T47D (cell line): ENCODE measurements at regions not wholly inside any gene's neighbourhood (a gene's known extent, or its start where the extent isn't known, plus 50 kb on each side); places are given as distances from the start of the nearest gene placed in this dataset.

Source experiments
- DNase-seq, 2 experiments: peaks; one replicate each; pipeline versions ENCODE4 v3.0.0 to v3.0.0-alpha.2; 2011 to 2012; ENCODE audit warnings: low read depth in 1 of 2, low spot score in 1 of 2
- JUND ChIP-seq: IDR thresholded peaks from 2 replicates; pipeline ENCODE4 v1.6.1; 2012; ENCODE audit warnings: low read depth
- in situ Hi-C: cut with HindIII; loops from 2 replicates; pipeline ENCODE4 v1.10.0; 2016; ENCODE audit warnings: low sequenced_read_pairs, low pct_unique_long_range_greater_than_20kb

DNA sequence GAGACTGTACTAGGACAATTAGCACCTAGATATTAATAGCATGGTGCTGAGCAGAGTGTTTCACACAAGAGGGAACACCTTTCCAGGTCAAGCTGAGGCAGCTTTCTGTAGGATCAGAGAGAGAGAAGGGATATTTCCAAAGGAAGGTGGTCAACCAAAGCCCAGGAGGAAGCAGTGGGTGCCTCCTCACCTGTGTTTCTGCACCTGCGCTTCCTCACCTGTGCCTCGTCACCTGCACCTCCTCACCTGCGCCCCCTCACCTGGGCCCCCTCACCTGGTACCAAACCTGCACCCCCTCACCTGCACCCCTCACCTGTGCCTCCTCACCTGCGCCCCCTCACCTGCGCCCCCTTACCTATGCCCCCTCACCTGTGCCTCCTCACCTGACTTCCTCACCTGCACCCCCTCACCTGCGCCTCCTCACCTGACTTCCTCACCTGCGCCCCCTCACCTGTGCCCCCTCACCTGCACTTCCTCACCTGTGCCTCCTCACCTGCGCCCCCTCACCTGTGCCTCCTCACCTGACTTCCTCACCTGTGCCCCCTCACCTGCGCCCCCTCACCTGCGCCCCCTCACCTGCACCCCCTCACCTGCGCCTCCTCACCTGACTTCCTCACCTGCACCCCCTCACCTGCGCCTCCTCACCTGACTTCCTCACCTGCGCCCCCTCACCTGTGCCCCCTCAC, 67.9 kb downstream of the TTLL2 start:
- in situ Hi-C loops, result no loop called here
- TF ChIP-seq JUND, result no peak
- DNase-seq, result no peak

DNA sequence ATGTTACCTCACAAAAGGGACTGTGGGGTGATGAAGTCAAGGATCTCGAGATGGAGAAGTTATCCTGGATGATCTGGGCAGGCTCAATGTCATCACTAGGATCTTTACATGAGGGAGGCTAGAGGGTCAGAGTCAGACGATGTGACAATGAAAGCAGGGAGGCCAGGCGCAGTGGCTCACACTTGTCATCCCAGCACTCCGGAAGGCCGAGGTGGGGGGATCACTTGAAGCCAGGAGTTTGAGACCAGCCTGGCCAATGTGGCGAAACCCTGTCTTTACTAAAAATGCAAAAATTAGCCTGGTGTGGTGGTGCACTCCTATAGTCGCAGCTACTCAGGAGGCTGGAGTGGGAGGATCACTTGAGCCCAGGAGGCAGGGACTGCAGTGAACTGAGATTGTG, 68.8 kb downstream of the TTLL2 start:
- no peak for TF ChIP-seq JUND
- in situ Hi-C loops, result no loop called here
- no peak for DNase-seq

DNA sequence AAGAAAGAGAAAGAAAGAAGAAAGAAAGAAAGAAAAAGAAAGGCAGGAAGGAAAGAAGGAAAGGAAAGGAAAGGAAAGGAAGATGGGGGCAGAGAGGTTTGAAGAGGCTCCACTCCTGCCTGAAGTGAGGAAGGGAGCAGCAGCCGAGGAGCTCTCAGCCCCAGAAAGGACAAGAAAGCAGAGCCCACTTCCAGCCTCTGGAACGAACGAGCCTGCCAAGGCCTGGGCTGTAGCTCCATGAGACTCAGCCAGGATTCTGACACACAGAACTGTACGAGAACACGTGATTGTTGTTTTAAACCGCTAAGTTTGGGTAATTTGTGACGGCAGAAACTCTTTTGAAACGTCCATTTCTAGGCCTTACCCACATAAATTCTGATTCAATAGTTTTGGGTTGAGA, 69.5 kb downstream of the TTLL2 start:
- DNase-seq, result no peak
- in situ Hi-C loops, result no loop called here
- no peak for TF ChIP-seq JUND

DNA sequence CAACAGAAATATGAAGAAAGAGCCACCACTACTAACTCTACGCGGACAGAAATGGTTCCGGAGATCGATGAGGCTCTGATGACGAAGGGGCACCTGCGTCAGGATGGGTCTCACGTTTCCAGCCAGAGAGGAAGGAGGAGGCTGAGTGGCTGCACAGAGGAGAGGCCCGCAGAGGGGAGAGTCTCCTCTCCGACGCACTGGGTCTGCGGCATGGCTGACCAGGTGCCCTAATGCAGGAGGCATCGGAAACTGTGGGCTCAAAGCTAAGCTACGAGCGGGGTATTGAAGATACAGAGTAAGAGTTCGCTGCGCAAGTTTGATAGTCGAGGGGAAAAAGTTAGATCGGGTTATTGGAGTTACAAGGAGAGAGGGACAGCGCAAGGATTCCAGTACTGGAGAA, 69.9 kb downstream of the TTLL2 start:
- no peak for TF ChIP-seq JUND
- no peak for DNase-seq
- in situ Hi-C loops, result no loop called here

DNA sequence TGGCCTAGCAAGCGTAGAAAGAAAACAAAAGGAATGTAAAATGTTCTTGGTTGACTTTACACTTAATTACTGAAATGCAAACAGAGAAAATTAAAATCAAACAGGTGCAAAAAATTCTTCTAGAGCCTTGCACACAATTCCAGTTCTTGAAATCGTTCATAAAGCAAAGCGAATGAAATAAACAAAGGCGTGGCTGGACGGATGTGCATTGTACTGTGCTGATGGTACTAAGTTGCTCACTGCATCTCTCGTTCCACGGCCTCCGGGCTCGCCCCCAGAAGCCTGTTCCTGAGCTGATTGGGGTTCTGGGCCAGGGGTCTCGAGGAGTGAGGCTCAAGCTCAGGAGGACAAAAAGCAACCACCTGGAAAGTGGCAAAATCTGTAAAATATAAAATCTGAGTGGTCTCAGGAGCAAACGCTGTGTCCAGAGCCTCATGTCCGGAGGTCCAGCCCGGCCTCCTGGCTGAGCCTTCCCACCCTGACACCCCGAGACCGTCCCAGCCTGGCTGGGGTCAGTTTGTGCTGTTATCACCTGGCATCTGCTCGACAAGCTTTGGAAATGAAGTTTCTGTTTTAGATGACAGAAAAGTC, 71.3 kb downstream of the TTLL2 start:
- no peak for TF ChIP-seq JUND
- DNase-seq, result no peak
- in situ Hi-C loops, result no loop called here

DNA sequence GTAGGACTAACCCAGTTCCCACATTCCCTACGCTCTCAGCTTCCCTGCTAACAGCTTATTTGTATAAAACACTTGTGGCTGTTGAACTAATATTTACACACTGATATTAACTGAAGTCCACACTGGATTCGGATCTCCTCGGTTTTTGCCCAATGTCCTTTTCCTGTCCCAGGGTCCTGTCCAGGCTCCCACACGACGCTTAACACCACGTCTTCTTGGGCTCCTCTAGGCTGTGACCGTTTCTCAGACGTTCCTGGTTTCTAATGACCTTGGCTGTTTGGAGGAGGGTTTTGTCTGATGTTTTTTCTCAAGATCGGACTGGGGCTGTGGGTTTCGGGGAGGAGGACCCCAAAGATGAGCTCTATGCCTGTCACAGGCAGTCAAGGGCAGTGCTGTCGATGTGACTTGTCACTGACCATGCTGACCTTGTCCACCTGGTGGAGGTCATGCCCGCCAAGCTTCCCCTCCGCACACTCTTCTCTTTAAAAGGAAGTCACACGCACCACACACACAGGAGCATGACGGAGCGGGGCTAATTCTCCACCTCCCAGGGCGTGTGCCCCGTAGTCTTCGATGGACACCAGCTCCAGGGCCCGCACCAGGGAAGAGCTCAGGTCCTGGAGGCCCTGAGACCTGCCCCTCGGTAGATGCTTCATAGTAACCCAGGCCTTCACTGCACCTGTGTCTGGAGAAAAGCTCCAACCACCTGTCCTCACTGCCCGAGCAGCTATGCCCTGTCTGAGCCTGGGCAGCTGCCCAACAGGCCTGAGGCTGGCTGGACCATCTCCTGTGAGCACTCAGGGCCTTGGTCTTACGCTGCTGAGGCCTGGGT, 72.0 kb downstream of the TTLL2 start:
- in situ Hi-C loops, result no loop called here
- DNase-seq, result peak in 1 of 2 experiments; percentile 2

DNA sequence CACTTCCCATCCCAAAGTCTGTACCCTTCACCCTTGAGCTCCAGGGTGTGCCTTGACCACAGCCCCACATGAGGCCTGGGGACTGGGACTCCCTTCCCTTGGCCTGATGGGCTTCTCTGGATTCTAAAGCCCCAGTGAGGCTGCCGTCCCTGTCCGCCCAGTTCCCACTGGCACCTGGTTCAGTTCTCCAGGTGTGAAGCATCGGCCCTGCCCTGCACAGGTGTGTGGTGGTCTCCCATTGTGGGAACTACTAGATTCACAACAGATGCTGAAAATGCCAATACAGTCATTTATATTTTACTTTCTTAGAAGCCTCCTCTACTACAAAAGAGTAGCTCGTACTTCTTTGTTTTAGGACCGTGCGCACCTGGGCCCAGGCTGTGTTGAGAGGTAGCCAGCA, 72.8 kb downstream of the TTLL2 start:
- no peak for DNase-seq
- in situ Hi-C loops, result no loop called here
- TF ChIP-seq JUND, result no peak

More for the DNA sequence above, 72.0 kb downstream of the TTLL2 start:
- no peak for TF ChIP-seq JUND

DNA sequence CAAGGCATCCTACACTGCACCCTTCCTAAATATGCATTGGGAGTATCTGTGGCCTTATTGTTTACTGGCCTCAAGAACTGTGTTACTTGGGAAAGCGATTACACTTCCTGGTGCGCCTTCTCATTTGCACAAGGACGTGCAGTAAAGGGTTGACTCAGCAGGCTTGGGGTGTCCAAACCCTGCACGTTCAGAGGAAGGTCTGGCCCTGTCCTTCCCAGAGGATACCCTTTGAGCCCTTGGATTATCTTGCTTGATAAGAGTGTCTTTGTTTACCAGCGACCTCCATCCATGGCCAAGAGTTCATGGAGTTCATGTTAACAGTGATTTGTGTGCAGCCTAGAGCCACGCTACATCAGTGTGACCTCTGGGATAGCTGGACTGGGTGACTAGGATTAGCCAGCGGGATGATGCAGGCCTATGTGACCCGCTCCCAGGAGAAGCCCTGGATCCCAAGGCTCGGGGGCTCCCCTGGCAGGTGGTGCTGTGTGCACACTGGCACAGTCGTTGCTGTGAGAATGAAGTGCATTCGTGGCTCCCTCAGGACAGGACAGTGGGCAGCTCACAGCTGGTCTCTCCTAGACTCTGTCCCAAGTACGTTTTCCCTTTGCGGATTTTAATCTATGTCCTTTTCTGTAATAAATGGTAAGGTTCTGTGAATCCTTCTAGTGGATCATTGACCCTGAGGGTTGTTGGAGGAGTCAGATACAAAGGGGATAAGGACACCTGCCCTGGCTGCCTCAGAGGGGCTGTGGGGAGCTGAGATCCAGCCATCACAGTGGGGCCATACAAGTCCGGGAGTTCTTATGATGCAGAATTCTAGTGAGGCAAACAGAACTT, 73.5 kb downstream of the TTLL2 start:
- no peak for DNase-seq
- in situ Hi-C loops, result no loop called here
- TF ChIP-seq JUND, result no peak

DNA sequence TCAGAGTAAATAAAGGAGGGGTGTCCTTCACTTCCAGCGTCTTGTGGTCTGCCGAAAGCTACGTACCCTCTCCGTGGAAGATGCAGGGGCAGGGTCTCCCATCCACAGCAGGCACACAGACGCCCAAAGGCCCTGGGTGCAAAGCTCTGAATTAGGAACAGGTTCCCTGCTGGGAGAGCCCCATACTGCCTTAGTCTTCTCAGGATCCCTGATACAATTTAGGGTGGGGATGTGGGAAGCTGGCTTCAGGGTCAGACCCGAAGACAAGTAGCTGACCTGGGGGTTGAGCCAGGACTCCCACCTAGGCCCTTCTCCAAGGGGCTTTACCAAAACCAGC, 74.1 kb downstream of the TTLL2 start:
- no peak for TF ChIP-seq JUND
- no peak for DNase-seq
- in situ Hi-C loops, result no loop called here

DNA sequence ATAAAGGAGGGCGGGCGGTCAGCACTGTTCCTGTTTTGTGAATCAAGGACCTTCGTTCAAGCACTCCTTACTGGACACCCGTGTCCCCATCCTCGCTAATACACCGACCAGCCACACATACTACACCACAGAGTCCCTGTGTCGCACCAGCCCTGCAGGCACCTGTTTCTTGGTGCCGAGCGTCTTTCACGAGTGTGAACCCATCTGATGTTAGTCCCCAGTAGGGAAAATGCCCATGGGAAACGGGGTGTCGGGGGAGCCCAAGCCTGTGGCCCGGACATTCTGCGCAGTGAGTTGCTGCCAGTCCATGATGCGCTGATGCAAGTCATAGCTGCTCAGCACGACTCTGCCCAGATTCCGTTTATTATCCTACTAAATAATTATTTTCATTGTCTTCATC, 74.7 kb downstream of the TTLL2 start:
- in situ Hi-C loops, result no loop called here
- no peak for DNase-seq
- TF ChIP-seq JUND, result no peak

DNA sequence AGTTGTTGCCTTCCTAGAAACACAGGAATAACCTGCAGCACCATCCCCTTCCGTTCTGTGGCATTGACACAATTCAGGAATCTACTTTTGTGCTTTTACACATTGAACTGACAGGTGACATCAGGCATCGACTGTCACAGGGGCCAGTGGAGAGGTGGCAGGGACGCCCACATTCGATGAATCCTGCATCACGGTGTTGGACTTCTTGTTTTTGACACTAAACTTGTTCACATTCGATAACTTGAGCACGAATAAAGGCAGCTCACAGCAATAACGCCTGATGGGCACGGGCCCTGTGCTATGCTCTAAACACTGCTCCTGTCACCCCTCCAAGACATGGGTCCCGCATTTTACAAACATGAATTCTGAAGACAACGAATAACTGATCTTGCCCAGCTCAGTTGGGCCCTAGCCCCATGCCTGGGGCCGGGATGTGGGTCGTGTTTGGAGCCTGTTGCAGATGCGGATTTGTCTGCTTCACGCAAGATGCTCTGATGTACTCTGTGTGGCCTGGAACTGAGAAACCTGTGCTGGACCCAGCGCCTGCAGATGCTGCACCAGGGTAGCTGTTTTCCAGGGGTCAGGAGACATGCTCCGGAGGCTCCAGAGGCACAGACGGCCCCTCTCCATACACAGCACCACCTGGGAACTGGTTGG, 75.7 kb downstream of the TTLL2 start:
- TF ChIP-seq JUND, result no peak
- in situ Hi-C loops, result no loop called here
- no peak for DNase-seq

DNA sequence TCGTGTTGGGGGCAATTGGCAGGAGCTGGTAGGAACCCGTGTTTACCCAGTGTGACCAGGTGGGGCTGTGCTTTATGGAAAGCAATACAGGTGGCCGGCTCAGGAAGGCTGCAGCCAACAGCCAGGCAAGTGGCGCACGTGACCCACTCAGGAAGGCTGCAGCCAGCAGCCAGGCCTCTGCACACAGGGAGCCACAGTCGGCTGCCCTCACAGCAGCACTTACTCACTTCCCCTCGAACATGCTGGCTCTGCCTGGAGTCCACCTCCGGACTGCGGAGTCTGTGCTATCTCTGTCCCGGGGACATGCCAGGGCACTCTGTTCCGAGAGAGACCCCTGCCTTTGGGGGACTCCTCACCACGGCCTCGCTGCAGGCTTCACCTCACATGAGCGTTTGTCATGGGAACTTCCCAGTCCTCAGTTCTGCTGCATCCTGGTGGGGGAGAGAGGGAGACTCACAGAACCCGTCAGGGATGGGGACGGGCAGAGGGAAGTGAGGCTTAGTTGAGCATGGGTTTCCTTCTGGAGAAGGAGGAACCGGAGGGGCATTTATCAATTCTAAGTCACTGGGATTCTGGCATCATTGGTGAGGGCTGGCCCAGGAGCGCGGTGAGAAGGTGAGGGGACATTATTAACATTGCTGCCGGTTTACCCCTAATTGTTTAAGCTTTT, 76.8 kb downstream of the TTLL2 start:
- in situ Hi-C loops, result no loop called here
- TF ChIP-seq JUND, result no peak
- DNase-seq, result no peak
